GM18861 (cell line): ENCODE measurements at regions not wholly inside any gene's neighbourhood (a gene's known extent, or its start where the extent isn't known, plus 50 kb on each side); places are given as distances from the start of the nearest gene placed in this dataset.

Experiments used
- ATAC-seq: cut with Tn5 transposase; IDR thresholded peaks from one replicate; pipeline ENCODE4 v1.9.1; 2021; ENCODE audit not compliant: unreplicated experiment

DNA sequence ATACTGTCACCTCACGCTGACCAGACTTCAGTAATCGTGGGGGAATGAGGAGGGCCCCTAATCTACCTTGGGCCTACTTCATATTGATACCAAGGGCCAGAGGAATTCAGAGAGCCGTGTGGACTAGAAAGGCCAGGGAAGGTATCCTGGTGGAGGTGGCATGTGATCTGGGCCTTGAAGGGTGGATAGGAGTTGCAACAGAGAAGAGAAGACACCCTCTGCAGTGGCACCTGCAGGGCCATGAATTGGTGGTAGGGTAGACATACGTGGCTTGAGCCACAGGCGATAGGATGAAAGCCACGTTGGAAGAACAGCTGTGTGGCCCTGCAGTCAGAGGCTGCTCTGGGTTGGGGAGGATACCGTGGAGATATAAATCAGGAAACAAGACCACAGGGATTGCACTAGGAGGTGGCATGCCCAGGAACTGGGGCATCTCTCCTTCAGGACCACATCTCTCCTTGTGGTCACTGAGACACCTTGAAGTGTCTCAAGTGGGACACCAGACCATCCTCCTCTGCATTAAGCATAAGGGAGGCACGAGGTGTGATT lies 141.4 kb downstream of the CYP26B1 start:
- no peak for ATAC-seq

DNA sequence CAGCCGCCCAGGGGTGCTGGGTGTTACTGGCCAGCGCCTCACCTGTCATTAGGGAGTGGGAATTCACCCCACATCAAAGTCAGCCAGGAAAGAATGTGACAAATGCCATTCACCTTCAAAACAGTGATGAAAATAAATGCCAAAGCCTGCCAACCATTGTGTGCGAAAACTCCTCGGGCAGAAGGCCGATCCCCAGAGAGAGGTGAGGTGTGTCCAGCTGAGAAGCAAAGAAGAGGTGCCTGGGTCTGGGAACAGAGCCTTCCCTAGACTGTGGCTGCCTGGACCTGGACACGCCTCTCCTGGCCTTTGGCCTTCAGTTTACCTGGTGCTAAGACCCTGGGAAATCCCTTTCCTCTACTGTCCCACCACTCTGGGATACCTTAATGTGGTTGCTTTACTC lies 142.7 kb downstream of the CYP26B1 start:
- no peak for ATAC-seq

DNA sequence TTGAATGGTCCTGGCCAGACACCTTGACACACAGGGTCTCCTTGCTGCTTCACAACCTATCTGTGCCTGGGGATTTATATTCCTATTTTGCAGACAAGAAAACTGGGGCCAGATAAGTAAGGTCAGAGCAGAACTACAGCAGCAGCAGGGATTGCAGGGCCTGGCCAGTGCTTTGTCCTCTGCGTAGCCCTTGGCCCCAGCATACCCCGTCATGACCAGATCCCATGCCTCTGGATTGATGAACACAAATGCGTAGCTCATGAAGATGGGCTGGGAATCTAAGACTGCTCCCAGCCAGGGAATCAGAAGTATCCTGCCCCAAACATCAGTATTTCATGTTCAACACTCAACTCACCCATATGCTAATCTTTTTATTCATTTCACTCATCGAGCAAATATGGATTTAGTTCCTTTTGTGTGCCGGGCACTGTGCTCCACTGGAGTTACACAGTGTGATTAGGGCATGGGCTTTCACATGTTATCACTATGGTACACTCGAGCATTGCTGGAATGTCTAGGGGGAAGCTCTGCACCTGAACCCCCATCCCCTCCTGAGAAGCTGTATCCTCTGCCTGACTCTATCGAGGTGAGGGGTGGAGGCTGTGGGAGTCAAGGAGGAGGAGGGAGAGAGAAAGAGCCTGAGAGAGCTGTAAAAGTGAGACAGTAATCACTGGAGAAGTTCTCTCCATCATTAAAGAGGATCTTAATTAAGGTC lies 143.3 kb downstream of the CYP26B1 start:
- ATAC-seq = no peak

DNA sequence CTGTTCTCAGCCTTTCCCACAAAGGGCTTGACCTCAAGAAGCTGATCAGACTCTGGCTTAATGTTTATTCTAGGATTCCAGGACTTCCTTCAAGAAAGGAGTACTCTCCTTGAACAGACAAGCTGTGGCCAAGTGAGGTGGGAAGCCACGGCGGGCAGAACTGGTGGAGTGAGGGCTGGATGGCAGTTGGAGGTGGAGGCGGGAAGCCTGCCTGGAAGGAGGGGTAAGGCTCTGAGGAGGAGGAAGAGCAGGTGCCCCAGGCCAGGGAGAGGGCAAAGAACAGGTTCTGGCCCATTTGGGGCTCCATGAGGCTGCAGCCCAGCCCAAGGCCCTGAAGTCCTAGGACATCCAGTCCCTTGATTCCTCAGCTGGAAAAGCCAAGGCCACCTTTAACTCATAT lies 143.9 kb downstream of the CYP26B1 start:
- ATAC-seq = no peak

DNA sequence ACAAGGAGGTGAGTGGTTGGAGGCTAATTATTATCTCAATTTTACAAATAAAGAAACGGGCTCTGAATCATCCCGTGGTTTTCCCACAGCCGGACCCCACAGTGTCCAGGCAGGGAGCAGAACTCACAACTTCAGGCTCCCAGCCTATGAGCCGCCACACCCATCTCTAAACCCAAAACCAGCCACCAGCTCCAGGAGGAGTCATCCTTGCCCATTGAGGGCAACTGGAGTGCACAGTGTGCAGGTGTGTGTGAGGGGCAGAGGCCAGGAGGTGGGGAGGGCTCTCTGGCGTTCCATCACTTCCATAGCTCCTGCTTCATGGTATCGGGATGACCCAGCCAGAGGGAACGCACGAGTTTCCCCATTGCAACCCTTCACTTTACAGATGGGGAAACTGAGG lies 144.5 kb downstream of the CYP26B1 start:
- ATAC-seq = no peak

DNA sequence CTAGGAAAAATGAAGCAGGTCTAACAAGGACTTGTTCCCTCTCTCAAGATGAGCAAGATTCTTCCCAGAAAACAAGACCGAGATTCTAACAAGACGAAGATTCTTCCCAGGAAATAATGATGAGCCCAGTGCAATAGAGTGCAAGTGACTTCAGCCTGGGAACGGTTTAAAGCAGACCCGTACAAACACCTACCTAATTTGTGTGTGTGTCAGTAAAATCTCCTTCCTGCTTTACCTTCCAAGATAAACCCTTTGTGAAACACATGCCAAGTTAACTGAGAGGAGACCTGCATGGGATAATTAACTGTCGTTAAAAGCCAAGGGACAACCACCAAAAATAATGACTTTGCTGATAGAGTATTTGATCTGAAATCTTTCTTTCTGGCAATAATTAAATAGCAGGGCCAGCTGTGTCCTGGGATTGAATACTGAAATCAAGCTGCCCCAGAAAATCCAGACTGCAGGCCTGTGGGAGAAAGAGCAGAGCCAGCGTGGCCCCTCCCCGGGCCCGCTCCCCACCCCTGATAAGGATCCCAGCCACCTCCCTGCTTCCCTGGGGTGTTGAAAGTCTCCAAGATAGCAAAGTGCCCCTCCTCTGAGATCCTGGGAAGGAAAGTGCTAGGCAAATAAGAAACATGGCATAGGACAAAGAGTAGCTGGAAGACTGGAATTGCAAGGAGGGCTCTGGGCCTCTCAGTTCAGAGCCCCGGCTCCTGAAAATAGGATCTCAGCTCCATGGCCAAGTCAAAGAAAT lies 145.5 kb downstream of the CYP26B1 start:
- ATAC-seq = no peak

DNA sequence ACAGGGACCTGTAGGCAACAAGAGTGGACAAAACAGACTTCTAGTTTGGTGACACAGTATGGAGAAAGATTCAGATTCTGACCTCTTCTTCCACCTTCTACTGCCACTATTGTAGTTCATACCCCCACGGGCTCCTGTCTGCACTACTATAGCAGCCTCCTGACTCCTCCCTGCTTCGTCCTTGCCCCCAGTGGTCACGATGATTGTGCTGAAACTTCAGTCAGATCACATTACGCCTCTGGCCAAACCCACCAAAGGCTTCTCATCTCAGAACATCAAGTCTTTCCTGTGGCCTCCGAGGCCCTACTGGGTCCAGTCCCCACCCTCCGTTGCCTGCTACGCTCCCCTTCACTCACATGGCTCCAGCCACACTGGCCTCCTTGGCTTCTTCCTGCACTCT lies 147.6 kb downstream of the CYP26B1 start:
- no peak for ATAC-seq

DNA sequence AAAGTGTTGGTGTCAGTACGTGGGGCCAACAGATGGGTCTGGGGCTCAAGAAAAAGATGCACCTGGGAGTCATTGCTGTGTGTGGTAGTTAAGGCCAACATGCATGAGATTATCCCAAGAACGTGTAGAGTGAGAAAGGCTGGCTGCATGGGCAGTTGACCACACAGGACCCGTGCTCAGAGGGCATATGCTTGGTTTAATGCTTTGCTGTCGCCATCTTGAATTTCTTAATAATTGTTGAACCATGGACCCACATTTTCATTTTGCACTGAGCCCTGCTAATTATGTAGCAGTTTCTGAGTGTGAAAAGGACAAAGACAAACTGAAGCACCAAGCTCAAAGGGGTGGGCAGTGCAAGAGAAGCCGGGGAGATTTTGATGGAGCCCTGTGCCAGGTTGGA lies 148.1 kb downstream of the CYP26B1 start:
- no peak for ATAC-seq

DNA sequence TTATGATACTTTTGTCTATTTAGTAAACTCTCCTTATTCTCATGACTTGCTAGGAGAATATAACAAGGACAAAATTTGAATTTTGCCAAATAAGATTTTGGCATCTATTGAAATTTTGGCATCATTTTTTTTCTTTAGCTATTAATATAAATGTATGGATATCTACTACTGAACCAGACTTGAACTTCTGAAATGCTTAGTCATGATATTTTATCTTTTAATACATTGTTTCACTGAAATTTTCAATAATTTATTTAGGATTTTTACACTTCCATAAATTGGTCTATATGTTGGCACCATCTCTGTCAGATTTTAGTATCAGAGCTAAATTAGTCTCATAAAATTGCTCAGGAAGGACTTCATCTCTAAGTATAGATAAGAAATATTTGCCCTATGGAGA lies 149.8 kb downstream of the CYP26B1 start:
- no peak for ATAC-seq

DNA sequence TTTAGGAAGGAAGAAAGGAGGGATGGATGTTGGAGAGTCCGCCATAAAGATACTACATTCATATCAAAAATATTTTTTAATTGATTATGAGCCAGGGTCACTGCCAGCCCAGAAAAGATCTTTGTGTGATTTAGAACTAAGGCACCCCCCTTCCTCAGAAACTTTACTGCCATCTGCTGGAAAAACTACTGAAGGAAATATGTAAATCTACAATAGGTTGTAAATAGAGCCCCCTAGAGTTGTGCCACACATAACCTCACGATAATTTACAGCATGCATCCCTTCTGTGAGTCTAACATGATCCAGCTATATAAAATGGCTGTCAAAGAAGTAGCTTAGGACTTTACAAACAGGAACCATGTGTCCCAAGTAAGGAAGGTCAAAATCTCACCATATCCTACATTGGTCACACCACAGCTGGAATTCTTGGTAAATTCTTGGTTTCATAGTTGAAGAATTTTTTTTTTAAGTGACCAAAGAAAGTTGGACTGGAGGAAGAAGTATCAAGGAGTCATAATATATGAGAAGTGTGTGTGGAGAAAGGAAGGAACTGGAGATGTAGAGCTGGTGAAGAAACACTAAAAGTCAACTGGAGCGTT lies 152.5 kb downstream of the CYP26B1 start:
- ATAC-seq = no peak

DNA sequence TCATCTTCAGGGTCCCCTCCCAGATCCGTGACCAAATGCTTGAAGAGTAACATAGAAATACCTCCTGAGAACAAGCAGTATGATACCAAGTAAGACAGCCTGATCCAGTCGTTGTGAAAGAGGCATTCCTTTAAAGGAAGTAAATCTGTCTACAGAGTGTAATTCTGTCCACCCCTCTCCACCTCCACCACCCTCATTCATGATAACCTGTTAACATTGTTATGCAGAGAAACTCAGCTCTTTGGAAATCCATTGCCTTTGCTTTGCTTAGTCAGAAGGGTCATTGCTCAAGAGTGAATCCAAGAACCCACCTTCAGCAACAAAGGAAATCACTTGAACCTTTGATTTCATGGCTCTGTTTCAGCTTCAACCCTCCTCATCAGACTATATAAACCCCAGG lies 155.6 kb downstream of the CYP26B1 start:
- ATAC-seq = no peak

DNA sequence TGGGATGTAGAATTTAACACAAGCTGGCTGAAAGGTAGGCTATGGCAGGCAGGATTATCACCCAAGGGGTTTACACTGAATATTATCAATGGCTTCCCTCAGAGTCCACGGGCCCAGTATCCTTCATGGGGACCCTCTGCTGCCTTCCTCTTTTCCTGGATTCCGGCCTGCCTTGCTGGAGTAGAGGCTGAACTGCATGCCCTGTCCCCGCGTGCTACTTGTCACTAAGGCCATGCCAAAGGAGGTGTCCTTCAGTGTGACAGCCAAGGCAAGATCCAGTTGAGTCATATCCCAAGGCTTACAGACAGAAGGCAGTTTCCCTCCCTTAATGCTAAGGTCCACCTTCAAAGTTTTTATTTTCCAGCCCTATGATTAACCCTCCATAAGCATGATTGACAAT lies 156.3 kb downstream of the CYP26B1 start:
- no peak for ATAC-seq

DNA sequence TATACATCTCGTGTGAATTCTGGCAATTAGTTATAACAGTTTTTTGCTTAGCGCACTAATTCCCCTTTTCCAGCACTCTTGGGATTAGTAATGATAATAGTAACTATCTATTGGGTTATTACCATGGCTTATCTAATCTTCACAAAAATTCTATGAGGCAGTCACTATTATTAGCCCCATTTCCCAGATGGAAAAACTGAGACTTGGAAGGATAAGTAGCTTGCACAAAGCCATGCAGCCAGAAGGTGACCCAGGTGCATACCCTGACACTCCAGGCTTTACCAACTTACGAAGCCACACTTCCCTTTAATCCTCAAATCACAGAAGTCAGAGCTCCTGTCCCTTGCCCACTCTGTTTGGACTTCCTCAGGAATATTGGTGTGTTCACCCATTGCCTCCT lies 156.8 kb downstream of the CYP26B1 start:
- ATAC-seq = no peak

DNA sequence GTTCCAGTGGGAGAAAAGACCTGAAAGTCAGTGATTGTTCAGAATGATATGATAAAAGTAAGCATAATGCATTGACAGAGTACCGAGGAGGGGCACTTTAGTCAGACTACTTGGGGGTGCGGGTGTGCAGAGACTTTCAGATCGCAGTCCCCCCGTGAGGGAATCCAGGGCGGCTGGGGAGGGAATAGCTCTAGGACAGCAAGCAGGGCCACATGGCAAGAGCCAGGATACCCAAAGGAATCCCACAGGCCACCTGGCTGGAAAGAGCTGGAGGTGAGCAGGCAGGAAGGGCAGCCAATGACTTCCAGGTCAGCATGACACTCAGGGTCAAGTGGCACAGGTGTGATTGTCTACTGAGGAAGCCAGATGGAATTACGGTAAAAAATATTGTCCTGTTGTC lies 157.5 kb downstream of the CYP26B1 start:
- ATAC-seq = no peak

DNA sequence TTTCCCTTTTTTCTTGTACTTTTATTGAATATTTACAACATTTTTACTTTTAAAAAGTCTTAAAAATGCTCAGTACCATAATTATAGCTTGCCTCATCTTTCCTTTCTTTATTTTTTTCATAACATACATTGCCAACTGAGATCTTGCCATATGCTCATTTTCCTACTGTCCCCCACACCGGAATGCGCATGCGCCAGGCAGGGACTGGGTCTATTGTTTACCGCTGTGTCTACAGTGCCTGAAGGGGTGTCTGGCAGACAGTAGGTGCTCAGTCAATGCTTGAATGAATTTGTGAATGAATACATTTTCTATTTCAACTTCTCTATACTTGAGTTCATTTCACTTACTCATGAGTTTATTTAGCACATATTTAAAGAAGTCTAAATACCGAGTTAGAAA lies 158.0 kb downstream of the CYP26B1 start:
- ATAC-seq = no peak

DNA sequence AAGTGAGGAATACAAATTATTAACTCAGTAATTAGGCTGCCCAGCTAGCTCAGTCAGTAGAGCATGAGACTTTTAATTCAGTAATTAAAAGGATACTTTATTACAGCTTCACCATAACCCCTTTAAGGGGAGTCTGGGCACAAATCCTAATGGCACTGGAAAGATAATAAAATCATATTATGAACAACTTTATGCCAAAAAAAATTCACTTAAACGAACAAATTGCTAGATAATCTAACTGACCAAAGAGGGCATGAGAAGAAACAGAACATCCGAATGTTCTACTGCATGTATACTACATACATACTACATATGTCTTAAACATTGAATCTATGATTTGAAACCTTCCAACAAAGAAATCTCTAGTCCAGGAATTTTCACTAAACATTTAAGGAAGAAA lies 159.5 kb downstream of the CYP26B1 start:
- no peak for ATAC-seq

DNA sequence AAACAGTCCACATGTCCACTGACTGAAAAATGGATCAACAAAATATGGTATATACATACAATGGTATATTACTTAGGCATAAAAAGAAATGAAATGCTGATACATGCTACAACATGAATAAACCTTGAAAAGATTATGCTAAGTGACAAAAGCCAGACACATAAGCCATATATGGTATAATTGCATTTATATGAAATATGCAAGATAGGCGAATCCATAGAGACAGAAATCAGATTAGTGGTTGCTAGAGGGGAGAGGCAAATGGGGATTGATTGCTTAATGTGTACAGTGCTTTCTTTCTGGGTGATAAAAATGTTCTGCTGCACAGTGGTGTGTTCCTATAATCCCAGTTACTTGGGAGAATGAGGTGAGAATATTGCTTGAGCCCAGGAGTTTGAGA lies 171.0 kb downstream of the CYP26B1 start:
- no peak for ATAC-seq

DNA sequence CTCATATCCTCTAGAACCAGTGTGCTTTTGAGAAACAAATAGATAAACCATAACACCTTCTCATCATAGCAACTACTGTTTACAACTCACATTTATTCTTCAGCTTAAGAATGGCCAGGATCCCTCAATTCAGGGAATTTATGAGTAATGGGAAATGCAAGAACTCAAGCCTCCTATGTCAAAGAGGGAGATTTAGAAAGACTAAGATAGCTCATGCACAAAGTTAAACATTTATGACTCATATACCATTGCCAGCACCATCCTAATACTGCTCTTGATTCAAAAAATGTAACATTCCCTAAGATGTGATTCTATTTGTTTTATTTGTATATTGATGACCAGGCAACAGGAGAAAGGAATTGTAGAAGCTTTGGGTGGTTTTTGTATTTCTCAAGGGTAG lies 172.8 kb downstream of the CYP26B1 start:
- ATAC-seq = no peak

DNA sequence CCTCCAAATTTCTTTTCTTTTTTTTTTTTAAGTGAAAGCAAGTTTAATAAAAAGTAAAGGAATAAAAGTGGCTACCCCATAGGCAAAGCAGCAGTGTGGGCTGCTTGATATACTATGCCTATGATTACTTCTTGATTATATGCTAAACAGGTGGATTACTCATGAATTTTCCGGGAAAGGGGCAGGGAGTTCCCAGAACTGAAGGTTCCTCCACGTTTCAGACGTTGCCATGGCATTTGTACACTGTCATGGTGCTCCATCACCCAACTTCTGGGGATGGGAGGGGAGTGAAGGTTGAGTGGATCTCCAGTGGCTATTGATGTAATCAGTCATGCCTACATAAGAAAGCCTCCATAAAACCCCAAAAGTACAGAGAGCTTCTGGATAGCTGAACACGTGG lies 176.2 kb downstream of the CYP26B1 start:
- ATAC-seq = no peak

DNA sequence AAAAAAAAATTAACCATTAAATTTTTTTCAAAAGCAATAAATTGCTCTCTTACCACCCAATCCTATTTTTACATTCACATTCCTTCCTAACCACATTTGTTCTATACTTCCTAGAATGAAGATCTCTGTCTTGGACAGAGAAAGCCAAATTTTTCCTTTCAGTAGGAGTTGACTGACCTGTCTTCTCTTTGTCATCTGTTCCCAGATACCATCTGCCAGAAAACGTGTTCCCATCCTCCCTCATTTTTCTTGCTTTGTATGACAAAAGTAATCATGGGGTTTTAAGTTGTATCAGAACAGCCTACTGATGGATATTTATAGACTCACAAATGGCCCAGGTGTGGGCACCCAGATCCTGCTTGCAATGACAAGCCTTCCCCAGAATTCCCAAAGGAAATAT lies 182.1 kb downstream of the CYP26B1 start:
- no peak for ATAC-seq

DNA sequence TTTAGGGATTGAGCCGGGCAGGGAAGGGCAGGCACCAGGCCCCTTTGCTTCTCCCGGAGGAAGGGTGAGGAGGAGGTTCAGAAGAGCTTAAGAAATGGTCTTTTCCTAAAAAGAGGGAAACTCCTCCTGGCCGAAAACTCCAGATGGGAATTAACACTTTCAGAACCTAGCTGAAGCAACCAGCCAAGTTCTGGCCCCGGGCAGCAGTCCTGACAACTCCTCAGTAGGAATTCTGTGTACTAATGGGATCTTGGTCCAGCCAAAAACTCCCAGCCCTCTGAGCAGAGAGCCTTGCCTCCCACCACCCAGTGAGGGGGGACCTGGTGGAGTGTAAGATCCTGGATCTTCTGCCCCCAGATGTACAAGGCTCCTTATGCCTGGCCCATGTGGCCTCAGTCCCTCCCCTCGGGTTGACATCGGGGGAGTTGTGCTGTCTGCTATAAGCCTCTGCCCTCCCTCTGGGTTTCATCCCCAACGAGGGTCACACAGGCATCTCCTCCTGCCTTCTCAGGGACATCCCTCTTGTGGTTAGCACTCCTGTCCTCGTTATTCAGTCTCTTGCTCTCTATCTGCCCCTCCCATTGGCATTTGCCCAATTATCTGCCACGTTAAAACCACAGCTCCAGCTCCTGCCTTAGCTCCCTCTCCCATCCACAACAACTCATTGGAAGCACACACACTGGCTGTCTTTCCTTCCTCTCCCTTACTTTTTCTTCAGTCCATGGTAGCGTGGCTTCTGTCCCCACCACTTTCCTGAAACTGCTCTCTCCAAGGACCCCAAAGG lies 184.6 kb downstream of the CYP26B1 start:
- no peak for ATAC-seq
